HG03460 (cell line): ENCODE measurements at regions not wholly inside any gene's neighbourhood (a gene's known extent, or its start where the extent isn't known, plus 50 kb on each side); places are given as distances from the start of the nearest gene placed in this dataset.

Source experiments
- ATAC-seq: cut with Tn5 transposase; IDR thresholded peaks from one replicate; pipeline ENCODE4 v1.9.1; 2021; ENCODE audit not compliant: unreplicated experiment

DNA sequence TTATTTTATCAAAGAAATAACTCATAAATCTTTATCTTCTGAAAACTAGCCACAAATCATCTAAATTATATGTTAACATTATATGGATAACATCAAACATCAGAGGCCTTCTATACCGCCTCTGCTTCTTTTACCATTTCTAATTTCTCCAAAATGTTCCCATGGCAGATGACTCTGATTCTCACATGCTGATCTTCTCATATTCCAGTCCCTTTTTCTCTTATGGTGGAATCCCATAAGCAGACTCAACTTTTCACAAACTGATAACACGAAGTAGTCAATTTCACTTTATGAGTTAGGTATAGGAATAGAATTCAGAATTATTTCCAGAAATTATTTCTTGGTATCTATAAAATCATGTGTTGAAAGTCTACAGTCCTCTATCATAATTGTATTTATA, 212.3 kb downstream of the ENC1 start:
- no peak for ATAC-seq

DNA sequence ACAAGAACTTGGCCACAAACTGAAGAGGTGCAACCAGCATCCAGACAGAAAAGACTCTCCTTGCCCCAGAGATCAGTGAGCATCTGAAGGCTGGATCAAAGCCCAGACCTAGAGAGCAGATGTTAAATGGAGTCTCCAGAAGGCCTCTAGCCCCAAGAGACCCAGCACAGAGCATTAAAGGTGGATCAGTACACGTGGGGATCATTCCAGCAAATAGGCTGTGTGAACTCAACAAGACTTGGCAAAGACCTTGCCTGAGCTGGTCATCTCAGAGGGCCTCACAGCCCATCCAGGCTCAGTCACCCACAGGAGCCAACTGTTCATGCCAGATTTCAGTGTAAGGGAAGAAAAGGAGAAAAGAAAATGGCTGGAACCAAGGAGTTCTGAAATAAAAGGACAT, 214.0 kb downstream of the ENC1 start:
- no peak for ATAC-seq

DNA sequence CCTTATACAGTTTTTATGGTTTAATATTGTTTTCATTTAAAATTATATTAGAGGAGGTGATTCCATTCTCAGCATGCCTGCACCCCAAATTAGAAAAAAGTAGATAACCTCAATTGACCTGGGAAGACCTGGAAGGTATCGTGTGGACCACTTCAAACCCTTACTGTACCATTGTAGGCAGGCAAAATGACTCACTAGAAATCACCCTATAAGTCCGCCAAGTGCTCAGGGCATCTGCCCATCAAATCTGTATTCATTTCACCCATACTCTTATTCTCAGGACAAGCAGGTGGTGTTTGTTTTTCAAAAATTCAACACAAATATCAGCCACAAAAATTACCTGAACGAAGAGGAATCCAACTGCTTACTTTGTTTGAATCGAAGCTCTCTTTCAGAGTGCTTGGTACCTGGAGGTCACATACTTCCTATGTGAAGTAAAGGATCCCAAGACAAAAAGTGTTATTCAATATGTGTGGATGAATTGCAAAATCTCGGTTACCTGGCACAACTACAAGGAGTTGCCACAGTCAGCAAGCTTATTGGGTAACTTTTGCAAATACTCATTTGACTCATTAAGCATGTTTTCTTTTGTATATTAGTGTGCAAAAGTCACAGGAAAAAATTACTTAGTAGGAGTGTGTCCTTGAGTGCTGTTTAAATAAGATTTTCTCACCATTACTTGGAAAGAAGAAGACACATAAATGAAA, 216.2 kb downstream of the ENC1 start:
- no peak for ATAC-seq

DNA sequence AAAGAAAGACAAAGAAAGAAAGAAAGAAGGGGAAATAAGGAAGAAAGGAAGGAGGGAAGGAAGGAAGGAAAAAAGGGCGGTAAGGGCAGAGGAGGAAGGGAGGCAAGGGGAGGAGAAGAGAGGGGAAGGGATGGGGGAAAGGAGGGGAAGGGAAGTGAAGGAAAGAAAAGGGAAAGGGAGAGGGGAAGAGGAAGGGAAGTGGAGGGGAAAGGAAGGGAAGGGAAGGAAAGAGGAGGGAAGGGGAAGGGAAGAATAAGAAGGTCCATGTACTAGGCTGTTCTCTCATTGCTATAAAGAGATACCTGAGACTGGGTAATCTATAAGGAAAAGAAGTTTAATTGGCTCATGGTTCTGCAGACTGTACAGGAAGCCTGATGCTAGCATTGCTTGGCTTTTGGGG, 217.1 kb downstream of the ENC1 start:
- no peak for ATAC-seq

DNA sequence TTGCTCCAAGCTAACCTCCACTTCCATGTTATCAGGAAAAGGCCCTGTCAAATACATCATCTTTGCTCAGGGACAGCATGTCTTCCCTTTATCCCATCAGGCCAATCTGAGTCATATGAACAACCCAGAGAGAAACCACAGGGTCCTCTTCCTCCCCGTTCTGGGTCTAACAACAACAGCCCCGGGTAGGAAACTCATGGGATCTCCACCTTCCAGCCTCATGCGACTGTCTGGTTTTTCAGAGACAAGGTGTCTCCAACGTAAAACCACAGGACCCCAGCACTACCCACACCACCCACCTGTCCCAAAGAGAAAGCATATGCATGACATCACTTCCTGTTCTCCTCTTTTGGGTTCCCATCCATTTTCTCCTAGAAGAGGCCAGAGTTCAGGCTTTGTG, 217.9 kb downstream of the ENC1 start:
- no peak for ATAC-seq

DNA sequence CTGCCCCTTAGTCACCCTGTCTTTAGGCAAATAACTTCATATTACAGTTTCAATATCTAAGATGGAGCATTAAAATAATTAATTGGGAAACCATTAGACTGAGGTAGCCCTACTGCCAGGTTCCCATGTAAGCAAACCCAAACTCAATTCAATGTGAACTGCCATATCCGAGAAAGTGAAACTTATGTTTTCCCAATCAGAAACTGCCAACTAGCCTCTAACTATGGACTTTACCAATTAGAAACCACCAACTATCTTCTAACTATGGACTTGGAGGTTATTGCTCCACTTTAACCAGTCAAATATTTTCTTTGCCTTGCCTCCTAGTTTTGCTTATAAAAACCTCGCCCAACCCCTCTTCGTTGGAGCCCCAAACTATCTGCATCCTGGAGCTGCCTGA, 218.5 kb downstream of the ENC1 start:
- ATAC-seq: no peak

DNA sequence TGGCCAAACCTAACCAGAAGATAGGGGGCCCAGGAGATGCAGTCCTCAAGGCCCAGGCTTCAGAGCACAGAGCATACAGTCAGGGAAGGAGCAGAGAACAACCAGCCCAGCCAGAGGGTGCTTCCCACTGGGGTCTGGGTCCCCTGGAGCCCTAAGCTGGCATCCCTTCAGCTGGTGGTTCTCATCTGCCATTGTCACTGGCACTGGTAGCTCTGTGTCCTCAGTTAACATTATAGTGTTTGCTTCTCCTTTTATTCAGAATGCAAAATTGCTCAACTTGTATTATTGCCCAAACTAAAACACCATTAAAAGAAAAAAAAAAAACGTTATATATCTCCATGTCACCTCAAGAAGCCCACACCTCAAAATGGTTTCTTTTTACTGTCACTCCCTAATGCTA, 219.2 kb downstream of the ENC1 start:
- ATAC-seq: no peak

DNA sequence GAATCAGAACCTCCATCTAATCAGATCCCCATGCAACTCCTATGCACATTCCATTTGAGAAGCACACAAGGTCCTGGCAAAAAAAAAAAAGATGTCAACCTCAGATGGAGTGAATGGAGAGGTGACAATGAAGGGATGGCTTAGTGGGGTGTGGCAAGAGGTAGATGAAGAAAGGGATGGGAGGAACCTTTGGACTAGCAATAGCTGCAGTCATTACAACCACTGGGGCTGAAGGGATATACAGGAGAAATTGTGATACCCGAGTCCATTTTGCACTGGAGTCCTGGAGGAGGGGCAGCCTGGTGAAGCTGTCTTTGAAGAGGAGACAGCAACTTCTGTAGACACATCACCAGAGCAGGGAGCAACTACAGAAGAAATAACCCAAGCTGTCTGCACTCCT, 219.6 kb downstream of the ENC1 start:
- no peak for ATAC-seq

DNA sequence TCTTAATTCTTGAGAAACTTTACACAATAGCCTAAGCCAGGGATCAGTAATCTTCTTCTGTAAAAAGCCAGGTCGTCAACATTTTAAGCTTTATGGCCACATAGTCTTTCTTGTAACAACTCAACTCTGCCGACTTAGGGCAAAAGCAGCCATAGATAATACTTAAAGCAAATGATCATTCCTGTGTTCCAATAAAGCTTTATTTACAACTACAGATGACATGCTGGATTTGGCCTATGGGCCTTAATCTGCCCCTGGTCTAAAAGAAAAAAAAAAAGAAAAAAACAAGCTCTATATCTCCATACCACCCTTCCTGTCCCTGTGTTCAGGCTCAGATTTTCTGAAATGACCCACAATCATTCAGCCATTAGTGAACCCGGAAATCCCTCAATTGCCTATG, 220.3 kb downstream of the ENC1 start:
- ATAC-seq: no peak

DNA sequence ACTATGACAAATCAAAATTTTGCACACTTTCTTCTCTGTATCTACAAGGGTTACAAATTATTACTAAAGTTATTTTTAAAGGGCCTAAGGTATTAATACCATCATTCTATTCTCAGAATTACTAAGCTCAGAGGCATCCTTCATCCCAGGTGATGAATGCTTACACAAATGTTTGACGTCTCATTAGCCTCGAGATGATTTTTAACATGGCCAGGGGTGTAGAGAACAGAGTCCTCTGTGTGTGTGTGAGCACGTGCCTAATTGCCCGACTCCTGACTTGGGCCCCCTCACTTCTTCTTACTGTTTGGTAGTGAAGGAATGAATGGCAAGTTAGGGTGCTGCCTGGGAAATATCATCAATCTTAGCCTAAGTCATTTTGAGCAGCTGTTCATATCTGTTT, 221.1 kb downstream of the ENC1 start:
- ATAC-seq: no peak

DNA sequence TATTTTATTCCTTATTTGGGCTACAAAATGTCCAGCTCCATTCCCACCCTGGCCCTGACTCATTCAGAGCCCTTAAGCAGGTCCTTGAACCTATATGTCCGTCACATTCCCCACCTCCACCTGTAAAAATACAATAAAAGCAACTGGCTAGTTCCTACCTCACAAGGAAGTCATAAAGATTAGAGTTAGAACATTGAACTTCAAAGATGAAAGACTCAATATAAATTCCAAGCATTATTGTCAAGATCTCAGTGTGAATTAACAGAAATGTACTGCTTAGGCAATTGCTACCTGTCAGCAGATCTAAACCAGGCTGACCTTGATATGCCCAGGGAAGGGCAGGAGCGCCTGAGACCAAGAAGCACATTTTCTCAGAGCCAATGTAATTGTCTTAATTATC, 221.8 kb downstream of the ENC1 start:
- no peak for ATAC-seq

DNA sequence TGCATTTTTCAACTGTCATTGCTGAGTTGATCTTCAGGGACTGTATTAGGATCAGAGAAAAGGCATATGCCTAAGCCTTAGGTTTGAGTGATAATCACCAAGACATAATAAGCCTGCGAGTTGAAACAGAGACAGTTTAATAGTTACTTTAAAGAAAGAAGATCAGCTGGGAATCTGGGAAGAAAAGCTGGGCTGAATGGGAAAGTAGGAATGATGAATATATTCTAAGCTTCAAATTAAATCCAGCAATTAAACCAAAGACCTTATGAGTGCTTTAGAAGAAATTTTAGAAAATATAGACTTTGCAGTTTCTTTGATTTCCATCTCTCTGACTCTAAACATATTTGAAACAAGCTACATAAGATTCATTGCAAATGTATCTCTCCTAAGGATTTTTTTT, 222.3 kb downstream of the ENC1 start:
- ATAC-seq: no peak

DNA sequence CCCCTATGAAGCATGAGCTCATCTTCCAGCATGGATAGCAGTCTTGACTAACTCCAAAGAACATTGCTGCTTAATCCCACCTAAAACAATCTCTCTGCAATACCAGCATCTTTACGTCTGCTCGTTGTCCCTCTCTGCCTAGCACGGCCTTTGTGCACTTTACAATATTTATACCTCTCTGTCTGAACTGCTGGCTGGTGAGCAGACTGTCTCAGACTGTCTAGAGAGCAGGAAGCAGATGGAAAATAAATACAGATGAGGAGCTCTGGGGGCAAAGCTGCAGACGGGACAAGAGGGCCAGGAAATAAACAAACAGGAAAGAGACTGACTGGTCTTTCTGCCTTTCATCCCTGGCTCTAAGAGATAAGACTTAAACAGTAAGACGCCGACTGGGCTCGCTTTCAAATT, 224.8 kb downstream of the ENC1 start:
- no peak for ATAC-seq

DNA sequence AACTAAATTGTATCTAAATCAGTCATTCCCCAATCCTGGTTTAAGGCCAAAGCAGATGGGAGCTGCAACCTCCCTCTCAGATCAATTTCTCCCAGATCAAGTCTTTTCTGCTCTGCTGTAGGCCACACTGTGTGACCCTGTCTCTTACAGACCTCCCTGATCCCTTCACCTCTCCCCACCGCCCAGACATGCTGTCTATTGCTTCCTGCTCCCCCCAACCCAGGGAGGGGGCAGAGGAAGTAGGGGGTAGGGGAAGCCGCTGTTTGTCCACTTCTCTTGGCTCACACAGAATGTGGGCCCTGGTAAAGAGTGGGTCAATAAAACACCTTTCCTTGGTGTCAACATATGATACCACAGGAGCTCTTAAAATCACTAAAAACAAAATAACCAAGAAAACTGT, 226.3 kb downstream of the ENC1 start:
- ATAC-seq: no peak

DNA sequence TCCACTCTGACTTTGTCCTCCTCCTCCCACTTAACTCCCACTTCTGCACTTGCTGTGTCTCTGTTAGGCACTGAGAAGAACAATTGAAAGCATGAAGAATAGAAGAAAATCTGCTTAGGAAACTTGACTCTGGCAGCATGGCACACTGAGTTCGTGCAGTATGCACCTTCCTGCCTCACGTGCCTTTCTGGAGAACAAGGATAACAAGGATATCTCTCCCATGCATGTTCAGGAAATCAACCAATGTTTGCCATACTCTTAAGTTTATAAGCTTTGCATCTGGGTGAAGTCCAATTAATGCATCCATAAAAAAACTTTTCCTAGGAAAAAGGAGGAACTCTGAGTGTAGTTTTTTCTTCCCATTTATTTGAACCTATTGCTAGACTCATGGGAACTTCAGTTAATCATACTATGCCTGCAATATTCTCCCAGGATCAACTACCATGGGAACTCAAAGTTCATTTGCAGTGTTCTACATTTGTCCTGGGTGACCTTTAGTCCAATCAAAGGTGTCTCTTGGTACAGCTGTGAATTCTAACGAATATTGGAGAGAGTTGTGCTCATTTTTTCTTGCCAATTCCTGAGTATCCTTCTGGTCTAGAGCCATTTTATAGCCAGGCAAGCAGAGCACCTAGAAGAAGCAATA, 227.0 kb downstream of the ENC1 start:
- ATAC-seq: no peak

DNA sequence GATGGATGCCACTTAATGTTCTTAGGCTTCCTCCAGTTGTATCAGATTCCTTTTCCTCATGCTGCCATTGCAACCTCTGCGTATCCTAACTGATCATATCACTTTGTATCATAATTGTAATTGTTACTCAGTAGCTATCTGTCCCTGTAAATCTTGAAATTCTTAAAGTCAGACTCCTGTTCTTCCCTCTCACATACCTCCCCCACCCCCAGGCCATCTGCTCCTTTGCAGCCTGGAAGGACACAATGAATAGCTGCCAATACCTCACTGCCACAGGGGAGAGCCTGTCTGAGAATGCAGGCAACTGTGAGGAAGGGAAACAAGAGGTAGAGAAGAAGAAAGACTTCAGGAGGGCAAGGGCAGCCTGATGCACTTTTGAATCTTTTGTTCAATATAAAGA, 228.5 kb downstream of the ENC1 start:
- ATAC-seq: no peak

DNA sequence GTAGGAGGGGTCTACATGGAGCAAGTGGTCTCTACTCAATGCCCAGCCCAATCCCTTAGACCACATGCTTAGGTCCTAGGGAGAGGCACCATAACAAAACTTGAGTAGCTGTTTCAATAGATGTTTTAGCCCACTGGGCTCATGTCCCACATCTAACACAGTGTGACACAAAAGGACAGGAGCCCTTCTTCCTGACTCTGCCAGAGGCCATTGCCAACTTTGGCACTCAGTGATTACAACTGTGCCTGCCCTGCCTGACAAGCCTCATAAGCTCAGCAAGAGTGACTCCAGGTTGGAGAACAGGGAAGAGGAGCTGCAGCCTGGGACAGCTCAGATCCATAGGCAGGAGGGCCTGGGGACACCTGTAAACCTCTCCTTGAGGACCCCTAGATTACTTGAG, 230.8 kb downstream of the ENC1 start:
- no peak for ATAC-seq

DNA sequence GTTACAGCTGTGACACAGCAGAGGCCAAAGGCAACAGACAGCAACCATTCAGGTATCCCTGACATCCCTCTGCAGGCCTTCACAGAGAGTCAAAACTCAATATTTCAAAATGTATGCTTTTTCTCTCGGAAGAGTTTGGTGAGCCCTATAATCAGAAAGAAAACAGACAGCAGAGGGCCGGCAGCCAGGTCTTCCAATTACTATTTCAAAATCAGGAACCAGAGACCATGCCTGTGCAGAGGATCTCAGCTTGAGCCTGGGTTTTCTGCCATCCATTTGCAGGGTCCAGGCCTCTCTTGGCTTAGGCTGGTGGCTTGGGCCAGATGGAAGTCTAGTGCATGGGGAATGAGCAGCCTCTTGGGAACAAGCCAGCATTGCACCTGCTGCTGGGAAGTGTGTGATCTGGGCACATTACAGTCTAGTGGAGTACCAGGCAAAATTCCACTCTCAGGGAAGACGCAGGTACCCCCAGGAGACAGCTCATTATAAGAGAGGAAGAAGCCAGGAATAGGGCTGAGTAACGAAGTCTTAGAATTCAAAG, 231.3 kb downstream of the ENC1 start:
- no peak for ATAC-seq

DNA sequence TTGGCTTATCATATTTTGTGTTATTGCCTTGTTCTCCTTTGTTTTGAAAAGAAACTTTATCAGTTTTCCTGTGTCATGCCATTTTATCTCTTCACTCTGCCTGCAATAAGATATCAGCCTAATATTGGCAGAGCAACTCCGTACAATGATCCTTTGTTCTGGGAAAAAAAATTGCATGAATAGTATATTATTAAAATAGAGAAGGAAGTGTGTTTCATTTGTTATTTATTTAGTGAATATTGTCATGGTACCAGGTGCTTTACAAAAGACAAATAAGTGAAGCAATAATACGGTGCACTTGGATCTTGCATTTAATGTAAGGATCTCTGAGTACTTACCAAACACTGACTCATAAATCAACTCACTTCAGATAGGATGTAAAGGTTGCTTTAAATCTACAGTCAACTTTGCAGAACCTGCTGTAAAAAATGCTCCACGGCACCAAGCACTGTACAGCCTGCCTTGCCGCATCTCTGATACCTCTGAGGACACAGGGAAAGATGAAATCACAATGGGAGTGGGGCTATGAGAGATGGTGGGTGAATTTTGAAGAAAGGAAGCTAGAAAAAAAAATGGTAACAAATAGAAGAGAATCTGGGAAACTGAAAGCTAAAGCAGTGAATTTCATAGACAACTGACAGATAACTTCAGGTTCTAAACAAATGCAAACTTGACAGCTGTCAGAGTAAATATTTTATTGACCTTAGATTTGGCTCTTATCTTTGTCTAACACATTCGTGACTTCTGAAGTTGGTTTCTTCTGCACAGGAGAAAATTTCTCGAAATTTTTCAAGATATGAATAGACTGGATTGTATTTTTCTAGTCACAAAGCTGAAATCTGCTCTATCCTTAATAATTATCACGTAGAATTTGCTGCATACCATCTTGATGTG, 232.1 kb downstream of the ENC1 start:
- no peak for ATAC-seq

DNA sequence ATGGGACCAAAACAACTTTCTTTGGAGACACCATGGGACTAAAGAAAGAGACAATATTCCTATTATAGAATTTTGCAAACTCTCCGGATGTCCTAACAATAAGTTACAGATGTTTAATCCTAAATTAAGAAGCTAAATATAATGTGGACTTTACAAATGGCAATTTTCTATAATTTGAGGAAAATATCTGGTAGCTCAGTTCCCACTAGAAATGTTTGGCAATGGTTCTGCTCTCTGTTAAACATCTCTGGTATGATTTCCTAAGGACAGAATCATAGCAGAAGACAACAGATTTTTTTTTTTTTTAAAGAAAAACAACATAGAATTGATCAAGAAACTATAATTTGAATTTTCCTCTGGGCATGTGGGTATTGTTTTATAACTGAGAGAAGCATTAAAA, 232.8 kb downstream of the ENC1 start:
- ATAC-seq: no peak

DNA sequence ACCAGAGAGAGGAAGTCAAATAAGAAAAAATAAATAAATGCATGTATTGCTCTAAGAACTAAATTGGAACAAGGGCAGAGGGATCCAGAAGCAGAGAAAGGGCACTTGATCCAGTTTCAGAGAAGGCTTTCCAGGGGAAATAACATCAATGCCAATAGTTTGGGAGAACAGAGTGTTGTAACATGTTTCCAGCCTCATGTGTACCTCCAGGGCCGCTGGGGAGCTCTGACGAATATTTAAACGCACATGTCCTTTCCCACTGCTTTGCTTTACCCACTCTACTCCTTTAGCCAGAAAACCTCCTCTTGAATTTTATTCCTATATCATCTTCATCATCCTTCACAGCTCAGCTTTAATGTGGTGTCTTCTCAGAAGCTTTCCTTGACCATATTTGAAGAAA, 233.7 kb downstream of the ENC1 start:
- no peak for ATAC-seq

DNA sequence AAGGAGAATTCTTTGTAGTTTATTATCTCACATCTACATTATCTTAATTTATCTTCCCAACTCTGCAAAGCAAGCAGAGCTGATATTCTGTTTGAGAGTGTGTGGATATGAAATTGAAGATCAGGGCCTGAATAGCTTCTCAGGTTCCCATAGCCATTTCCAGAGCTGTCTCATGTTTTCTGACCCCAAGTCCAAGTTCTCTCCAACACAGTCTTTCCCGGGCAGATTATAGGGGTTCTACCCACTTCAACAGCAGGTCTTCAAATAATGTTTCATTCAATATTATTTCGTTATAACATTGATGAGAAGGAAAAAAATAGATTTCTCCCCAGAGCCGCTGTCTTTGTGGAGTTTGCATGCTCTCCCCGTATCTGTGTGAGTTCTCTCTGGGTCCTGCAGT, 234.9 kb downstream of the ENC1 start:
- ATAC-seq: no peak
